ACC112 (cell line): ENCODE measurements at regions not wholly inside any gene's neighbourhood (a gene's known extent, or its start where the extent isn't known, plus 50 kb on each side); places are given as distances from the start of the nearest gene placed in this dataset.

ENCODE experiments used
- H2AFZ ChIP-seq: fragments of 200-600 bp; sonication (generic); one replicate; pipeline ENCODE4 v1.6.0; 2017; ENCODE audit warnings: antibody characterized with exemption, low read length; ENCODE audit not compliant: unreplicated experiment
- H3K27ac ChIP-seq: fragments of 200-600 bp; sonication (generic); 2 replicates; pipeline ENCODE4 v1.5.1; 2014; ENCODE audit warnings: low read depth, mild to moderate bottlenecking, antibody characterized with exemption, low read length, moderate library complexity
- H3K27me3 ChIP-seq: fragments of 200-600 bp; sonication (generic); 2 replicates; pipeline ENCODE4 v1.6.1; 2014; ENCODE audit warnings: mild to moderate bottlenecking, antibody characterized with exemption, low read length, moderate library complexity, mixed read lengths; ENCODE audit not compliant: insufficient read depth
- H3K36me3 ChIP-seq: fragments of 200-600 bp; sonication (generic); 2 replicates; pipeline ENCODE4 v1.6.1; 2016; ENCODE audit warnings: mild to moderate bottlenecking, antibody characterized with exemption, low read length, moderate library complexity, mixed read lengths; ENCODE audit not compliant: insufficient read depth
- H3K4me1 ChIP-seq: fragments of 200-600 bp; sonication (generic); one replicate; pipeline ENCODE4 v1.6.1; 2016; ENCODE audit warnings: low read length, mixed read lengths; ENCODE audit not compliant: insufficient read depth, unreplicated experiment, control insufficient read depth
- H3K4me3 ChIP-seq: fragments of 200-600 bp; sonication (generic); 2 replicates; pipeline ENCODE4 v1.5.1; 2014; ENCODE audit warnings: mild to moderate bottlenecking, low read depth, low read length
- H3K79me2 ChIP-seq: fragments of 200-600 bp; sonication (generic); one replicate; pipeline ENCODE4 v1.6.0; 2016; ENCODE audit warnings: low read length; ENCODE audit not compliant: control insufficient read depth, unreplicated experiment, insufficient read depth

DNA sequence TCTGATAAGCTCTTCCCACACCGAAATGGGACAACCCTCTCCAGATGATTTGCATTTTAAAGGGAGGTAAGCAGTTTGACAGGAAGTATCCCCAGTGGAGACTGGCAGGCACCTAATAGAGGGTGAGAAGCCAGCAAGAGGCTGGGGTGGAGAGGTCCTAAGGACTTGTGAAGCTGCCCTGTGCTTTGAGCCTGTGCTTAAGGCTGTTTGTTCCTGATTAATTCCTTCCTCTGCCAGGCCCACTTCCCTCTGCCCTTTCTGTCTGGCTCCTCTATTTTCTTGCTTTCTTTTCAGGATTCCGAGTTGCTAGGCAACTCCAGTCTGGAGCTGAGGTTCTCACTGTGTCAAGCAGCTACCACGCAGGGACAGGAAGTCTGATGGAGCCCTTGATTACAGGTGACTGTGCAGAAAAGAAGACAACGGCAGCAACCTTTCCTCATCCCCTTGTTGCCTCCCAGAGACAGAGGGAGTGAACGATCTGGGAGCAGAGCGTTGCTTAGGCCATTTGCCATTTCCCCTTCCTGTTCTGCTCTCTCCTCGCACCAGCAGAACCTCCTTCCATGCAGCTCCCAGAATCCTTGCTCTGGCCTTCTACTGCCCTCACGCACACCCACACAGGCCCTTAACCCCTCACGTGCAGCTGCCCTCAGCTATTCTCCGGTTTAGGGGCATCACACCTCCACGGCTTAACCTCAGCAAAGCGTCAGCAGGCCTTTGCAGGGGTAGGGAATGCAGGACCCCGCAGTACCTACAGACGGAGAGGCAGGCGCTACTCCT is 103.6 kb upstream of the CELF4 start:
- Histone ChIP-seq H2AFZ (no peak overlapping the region), H3K27me3 (no peaks in the 10 kb centered on the region), H3K4me1 (no peaks in the 10 kb centered on the region), H3K36me3 (no peaks in the 10 kb centered on the region), H3K79me2 (no peaks in the 10 kb centered on the region), H3K27ac (no peak overlapping the region), H3K4me3 (no peak overlapping the region)

DNA sequence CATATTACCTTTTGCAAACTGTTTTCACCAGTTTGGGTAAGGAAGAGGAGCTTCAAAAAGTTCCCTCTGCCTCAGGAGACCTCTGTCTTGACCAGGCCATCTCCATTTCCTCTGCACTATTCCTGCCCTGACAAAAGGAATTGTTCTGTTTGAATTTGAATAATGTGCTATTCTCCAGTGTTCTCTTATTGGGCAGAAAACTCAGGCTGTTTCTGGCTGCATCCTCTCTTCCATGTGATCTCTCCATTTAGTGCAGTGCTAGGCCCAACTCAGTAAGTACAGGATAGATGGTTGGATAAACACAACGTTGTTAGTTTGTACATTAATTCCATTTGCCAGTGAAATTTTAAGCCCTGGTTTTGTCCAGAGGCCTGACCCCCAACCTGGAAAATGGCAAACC is 102.2 kb upstream of the CELF4 start:
- H3K27me3 ChIP-seq = no peaks in the 10 kb centered on the region
- no peak overlapping the region for H2AFZ ChIP-seq
- no peaks in the 10 kb centered on the region for H3K36me3 ChIP-seq
- H3K27ac ChIP-seq = no peak overlapping the region
- H3K4me1 ChIP-seq = no peaks in the 10 kb centered on the region
- no peaks in the 10 kb centered on the region for H3K79me2 ChIP-seq
- H3K4me3 ChIP-seq = no peak overlapping the region

DNA sequence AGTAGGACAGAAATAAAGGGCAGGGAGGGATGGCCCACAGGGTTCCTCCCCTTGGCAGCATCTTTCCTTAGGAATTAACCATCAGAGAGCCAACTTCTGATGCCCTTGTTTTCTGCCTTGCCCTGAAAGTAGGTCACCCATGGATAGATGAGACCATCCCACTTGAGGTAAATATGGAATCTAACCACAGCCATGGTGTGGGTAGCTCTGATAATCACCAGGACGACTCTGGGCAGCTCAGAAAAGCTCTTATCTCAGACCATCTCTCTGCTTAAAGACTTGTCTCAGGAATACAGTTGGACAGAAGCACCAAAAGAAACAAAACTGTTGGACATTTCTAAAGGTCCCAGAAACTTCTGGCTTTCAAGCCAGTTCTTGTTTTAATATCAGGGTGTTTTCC is 101.4 kb upstream of the CELF4 start:
- H3K27ac ChIP-seq = no peak overlapping the region
- H3K79me2 ChIP-seq = no peaks in the 10 kb centered on the region
- H3K4me1 ChIP-seq = no peaks in the 10 kb centered on the region
- H3K36me3 ChIP-seq = no peaks in the 10 kb centered on the region
- no peaks in the 10 kb centered on the region for H3K27me3 ChIP-seq
- no peak overlapping the region for H2AFZ ChIP-seq
- H3K4me3 ChIP-seq = no peak overlapping the region

DNA sequence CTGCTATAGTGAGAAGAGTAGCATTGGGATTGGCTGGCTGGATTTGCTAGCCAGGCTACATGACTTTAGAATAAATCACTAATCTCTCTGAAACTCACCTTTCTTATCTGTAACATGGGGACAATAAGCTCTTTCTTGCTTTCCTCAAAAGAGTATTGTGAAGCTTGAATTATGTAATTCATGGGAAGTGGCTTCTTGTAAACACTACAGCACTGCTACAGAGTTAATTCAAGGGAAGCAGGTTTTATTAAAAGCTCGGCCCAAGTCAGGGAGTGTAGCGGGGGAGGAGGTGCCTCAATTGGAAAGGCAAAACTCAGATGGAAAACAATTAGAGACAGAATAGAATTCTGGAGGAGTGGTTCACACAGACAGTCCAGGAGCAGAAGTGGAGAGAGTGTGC is 100.9 kb upstream of the CELF4 start:
- no peak overlapping the region for H3K27ac ChIP-seq
- H3K36me3 ChIP-seq = no peaks in the 10 kb centered on the region
- no peak overlapping the region for H2AFZ ChIP-seq
- H3K4me3 ChIP-seq = no peak overlapping the region
- no peaks in the 10 kb centered on the region for H3K4me1 ChIP-seq
- H3K27me3 ChIP-seq = no peaks in the 10 kb centered on the region
- H3K79me2 ChIP-seq = no peaks in the 10 kb centered on the region

DNA sequence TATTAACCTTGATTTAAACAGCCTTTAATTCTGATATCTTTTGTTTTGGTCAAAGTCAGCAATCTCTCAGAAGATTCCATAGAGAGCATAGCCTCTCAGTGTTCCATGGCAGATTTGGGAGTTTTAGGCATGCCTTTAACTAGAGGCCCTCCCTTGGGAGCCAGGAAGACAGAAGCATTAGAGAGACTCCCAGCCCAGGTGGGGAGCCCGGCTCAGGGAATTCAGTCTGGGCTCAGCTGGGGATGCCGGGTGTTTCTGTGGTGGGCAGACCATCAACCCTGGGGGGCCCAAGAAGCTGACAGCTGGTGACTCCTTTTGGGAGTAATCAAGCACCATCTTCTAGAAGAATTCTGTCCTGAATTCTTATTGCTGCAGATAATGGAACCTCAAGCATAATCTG is 99.7 kb upstream of the CELF4 start:
- H3K4me1 ChIP-seq = no peaks in the 10 kb centered on the region
- H3K79me2 ChIP-seq = no peaks in the 10 kb centered on the region
- H3K27me3 ChIP-seq = no peaks in the 10 kb centered on the region
- no peak overlapping the region for H3K4me3 ChIP-seq
- H3K36me3 ChIP-seq = no peaks in the 10 kb centered on the region
- H2AFZ ChIP-seq = no peak overlapping the region
- no peak overlapping the region for H3K27ac ChIP-seq

DNA sequence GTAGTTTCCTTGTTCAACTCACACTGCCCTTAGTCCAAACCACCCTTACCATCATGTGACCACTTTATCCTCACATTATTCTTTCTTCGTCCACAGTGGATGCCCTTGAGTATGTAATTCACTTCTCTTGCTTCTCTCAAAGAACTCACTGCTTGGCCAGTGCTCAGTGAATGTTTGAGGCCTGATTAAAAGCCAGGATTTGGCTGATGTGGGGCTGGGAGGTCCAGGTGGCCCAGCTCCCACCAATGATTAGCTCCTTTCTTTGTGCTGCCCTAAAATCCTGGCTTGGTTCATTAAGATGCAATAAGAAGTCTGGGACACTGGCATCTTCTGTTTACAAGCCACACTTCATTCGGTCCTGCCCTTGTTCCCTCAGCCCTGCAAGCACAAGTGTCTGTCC is 97.8 kb upstream of the CELF4 start:
- Histone ChIP-seq H2AFZ (no peak overlapping the region), H3K79me2 (no peaks in the 10 kb centered on the region), H3K36me3 (no peaks in the 10 kb centered on the region), H3K4me3 (no peak overlapping the region), H3K27ac (no peak overlapping the region), H3K27me3 (no peaks in the 10 kb centered on the region), H3K4me1 (no peaks in the 10 kb centered on the region)

DNA sequence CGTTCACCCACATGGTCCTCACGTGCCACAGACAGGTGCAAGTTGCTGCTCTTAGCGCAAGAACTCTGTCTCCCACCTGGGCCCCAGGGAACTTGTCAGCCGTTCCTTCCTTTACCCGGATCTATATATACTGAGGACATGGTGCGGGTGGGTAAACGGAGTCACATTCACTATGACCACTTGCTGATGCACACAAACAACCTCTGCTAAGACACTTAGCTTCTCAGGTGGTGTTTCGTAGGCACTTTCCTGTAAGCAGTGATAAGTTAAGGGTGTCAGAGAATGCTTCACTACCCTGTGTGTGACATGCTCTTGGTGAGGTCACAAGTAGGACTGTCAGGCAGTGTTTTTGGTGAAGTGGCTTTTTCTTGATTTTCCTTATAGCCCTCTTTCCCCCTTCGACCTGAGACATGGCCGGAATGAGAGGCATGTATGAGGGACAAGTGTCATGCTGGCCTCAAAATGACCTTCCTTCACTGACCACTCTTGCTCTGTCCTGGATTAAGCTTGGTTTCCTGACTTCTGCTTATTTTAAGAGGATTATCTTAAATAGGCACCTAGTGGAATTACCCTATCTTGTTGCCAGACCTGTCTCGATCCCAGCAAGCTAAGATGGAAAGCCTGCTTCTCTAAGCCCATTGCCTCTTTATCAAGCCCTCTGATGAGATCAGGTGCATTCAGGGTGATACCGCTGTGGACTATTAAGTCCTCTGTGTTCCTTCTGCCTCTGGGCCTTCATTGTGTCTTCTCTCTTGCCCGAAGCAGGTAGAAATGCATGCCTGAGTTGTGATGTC is 97.1 kb upstream of the CELF4 start:
- Histone ChIP-seq H3K79me2 (no peaks in the 10 kb centered on the region), H3K36me3 (no peaks in the 10 kb centered on the region), H3K27ac (no peak overlapping the region), H3K4me3 (no peak overlapping the region), H2AFZ (no peak overlapping the region), H3K4me1 (no peaks in the 10 kb centered on the region), H3K27me3 (no peaks in the 10 kb centered on the region)

DNA sequence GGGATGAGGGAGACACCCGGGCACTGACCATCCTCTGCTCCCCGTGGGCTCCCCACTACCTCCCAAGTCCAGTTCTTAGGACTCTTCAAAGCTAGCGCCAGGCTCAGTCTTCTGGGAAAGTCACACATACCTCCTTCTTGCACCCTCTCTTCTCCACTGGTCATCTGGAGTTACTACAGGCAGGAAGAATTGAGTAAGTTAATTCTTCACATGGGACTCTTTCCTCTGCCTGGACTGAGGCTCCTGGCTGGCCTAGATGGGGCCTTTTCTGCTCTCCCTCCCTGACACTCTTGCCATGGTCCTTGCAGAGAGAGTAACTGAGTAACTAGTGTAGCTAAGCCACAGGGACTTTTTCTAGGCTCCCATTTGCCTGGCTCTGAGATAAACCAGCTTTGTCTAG is 96.5 kb upstream of the CELF4 start:
- Histone ChIP-seq H3K36me3 (no peaks in the 10 kb centered on the region), H3K79me2 (no peaks in the 10 kb centered on the region), H2AFZ (no peak overlapping the region), H3K4me1 (no peaks in the 10 kb centered on the region), H3K4me3 (no peak overlapping the region), H3K27me3 (no peaks in the 10 kb centered on the region), H3K27ac (no peak overlapping the region)

DNA sequence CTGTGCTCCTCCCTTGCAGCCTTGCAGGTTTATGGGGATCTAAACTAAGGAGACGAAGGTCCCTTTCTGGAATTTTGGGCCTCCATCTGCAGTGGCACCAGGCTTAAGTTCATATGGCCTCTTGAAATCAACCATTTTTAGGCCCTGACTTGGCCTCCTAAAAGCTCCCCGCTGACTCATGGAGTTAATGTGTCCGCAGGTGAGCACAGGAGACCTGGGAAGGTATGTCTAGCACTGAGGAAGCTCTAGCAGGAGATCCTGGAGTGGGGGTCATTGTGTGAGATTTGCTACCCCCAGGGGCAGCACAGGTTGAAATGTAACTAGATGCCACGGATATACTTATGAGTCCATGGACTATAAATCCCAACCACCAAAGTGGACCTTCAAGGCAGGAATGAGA is 95.9 kb upstream of the CELF4 start:
- H3K4me3 ChIP-seq = no peak overlapping the region
- H2AFZ ChIP-seq = no peak overlapping the region
- H3K4me1 ChIP-seq = no peaks in the 10 kb centered on the region
- H3K79me2 ChIP-seq = no peaks in the 10 kb centered on the region
- H3K27ac ChIP-seq = no peak overlapping the region
- H3K36me3 ChIP-seq = no peaks in the 10 kb centered on the region
- H3K27me3 ChIP-seq = no peaks in the 10 kb centered on the region

DNA sequence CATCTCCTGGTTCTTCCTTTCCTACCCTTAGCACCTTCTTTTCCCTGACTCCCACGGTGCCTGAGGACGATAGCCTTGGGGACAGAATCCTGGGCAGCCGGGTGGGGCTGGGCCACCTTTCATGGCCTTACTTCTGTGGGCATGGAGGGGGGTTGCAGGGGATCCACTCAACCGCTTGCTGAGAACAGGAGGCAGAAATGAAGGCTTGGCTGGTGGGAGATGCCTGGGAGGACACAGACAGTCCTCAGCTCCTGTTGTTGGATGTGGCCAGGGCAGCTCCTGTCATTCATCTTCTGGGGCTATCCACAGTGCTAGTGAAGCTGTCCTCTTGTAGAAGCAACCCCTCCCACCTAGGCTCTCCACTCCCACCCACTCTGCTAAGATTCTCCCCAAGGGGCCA is 95.5 kb upstream of the CELF4 start:
- Histone ChIP-seq H3K27ac (no peak overlapping the region), H3K36me3 (no peaks in the 10 kb centered on the region), H3K27me3 (no peaks in the 10 kb centered on the region), H2AFZ (no peak overlapping the region), H3K79me2 (no peaks in the 10 kb centered on the region), H3K4me3 (no peak overlapping the region), H3K4me1 (no peaks in the 10 kb centered on the region)

DNA sequence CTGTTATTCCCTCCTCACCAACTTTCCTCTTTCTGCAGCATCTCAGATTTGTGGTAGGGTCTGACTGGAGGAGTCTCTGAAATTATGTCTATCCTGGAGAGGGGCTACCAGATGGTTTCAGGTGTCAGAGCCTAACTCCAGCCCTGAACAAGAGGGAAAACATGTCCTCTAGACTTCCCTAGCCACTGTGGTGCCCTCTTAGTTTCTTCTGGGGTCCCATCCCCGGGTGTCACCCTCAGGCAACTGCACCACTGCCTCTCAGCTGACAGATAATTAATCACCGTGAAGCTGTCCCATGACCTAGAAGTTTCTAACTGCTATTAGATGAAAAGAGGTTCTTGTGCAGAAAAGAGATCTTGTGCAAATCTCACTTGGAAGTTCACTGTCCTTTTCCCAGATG is 95.1 kb upstream of the CELF4 start:
- no peak overlapping the region for H3K27ac ChIP-seq
- H3K4me3 ChIP-seq = no peak overlapping the region
- no peaks in the 10 kb centered on the region for H3K4me1 ChIP-seq
- H3K36me3 ChIP-seq = no peaks in the 10 kb centered on the region
- H3K79me2 ChIP-seq = no peaks in the 10 kb centered on the region
- H3K27me3 ChIP-seq = no peaks in the 10 kb centered on the region
- H2AFZ ChIP-seq = no peak overlapping the region
